Activated naive CD8-positive, alpha-beta T cell treated with anti-CD3 and anti-CD28 coated beads, Interleukin-2, amount 50 U/mL, for 24 hours (primary cell): ENCODE measurements at regions not wholly inside any gene's neighbourhood (a gene's known extent, or its start where the extent isn't known, plus 50 kb on each side); places are given as distances from the start of the nearest gene placed in this dataset.

Experiments
- ATAC-seq: fragments of 150-1000 bp; cut with Tn5 transposase; one replicate; pipeline ENCODE4 v1.10.0; 2021
- DNase-seq: peaks from one replicate; pipeline ENCODE4 v3.0.0; 2021
- H3K27ac Mint-ChIP-seq: one replicate; pipeline ENCODE4 v1.8.0; 2021; ENCODE audit warnings: mild to moderate bottlenecking, mixed read lengths
- H3K27me3 Mint-ChIP-seq: one replicate; pipeline ENCODE4 v1.8.0; 2021; ENCODE audit warnings: mixed read lengths
- H3K36me3 Mint-ChIP-seq: one replicate; pipeline ENCODE4 v1.8.0; 2021; ENCODE audit warnings: low read depth, mixed read lengths
- H3K4me1 Mint-ChIP-seq: one replicate; pipeline ENCODE4 v1.8.0; 2021; ENCODE audit warnings: mixed read lengths
- H3K4me3 Mint-ChIP-seq: one replicate; pipeline ENCODE4 v1.8.0; 2021; ENCODE audit warnings: mild to moderate bottlenecking, moderate library complexity, mixed read lengths
- H3K9me3 Mint-ChIP-seq: one replicate; pipeline ENCODE4 v1.8.0; 2021; ENCODE audit warnings: mixed read lengths

DNA sequence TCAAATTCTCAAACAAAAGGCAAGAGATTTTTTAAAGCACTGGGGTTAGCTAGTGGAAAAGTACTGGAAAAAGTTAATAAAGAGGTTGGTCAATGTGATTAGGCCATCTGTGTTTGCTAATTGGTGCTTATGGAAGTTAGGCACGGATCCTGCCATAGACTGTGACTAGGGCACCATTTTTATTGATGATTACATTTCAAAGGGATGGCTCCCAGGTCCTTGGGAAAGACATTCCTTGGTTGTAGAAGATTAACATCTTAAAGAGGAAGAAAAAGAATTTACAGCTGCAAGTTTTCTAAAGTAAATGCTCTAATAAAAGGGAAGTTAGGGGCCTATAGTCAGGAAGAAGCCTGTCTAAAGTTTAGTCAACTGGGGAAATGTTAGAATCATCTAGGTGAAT lies 1183.3 kb downstream of the DTWD2 start:
- Mint-ChIP-seq H3K27me3 (no peaks in the 10 kb centered on the region), H3K4me1 (no peaks in the 10 kb centered on the region), H3K9me3 (peaks cover 12% of the 10 kb centered on the region), H3K27ac (no peak overlapping the region), H3K4me3 (no peak overlapping the region), H3K36me3 (no peaks in the 10 kb centered on the region)
- ATAC-seq (no peak), DNase-seq (no peak)

- H3K9me3 Mint-ChIP-seq: peaks cover 12% of the 10 kb centered on the region
- H3K4me3 Mint-ChIP-seq: no peak overlapping the region
- H3K4me1 Mint-ChIP-seq: no peaks in the 10 kb centered on the region
- ATAC-seq: no peak
- no peak overlapping the region for H3K27ac Mint-ChIP-seq
- no peaks in the 10 kb centered on the region for H3K36me3 Mint-ChIP-seq
- DNase-seq: no peak
- H3K27me3 Mint-ChIP-seq: no peaks in the 10 kb centered on the region
Observed at GRCh38 chr5:117803533-117803932, 1184.8 kb downstream of the DTWD2 start.

- H3K9me3 Mint-ChIP-seq: peaks cover 8% of the 10 kb centered on the region
- no peak overlapping the region for H3K4me3 Mint-ChIP-seq
- H3K36me3 Mint-ChIP-seq: no peaks in the 10 kb centered on the region
- no peak for DNase-seq
- H3K4me1 Mint-ChIP-seq: no peaks in the 10 kb centered on the region
- ATAC-seq: no peak
- no peak overlapping the region for H3K27ac Mint-ChIP-seq
- no peaks in the 10 kb centered on the region for H3K27me3 Mint-ChIP-seq
Observed at GRCh38 chr5:117801583-117801982, 1186.8 kb downstream of the DTWD2 start.

DNA sequence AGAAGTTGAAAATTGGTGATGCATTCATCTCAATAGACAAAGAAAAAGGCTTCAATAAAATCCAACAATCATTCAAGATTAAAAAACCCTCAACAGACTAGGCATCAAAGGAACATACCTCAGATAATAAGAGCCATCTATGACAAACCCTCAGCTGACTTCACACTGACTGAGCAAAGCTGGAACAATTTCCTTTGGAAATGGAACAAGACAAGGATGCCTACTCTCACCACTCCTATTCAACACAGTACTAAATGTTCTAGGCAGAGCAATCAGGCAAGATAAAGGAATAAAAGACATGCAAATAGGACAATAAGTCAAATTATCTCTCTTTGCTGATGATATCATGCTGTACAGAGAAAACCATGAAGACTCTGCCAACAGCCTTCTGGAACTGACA lies 1188.1 kb downstream of the DTWD2 start:
- Mint-ChIP-seq H3K27ac (no peak overlapping the region), H3K36me3 (no peaks in the 10 kb centered on the region), H3K4me1 (no peaks in the 10 kb centered on the region), H3K27me3 (no peaks in the 10 kb centered on the region), H3K9me3 (peaks cover 8% of the 10 kb centered on the region), H3K4me3 (no peak overlapping the region)
- no peak for DNase-seq
- no peak for ATAC-seq

DNA sequence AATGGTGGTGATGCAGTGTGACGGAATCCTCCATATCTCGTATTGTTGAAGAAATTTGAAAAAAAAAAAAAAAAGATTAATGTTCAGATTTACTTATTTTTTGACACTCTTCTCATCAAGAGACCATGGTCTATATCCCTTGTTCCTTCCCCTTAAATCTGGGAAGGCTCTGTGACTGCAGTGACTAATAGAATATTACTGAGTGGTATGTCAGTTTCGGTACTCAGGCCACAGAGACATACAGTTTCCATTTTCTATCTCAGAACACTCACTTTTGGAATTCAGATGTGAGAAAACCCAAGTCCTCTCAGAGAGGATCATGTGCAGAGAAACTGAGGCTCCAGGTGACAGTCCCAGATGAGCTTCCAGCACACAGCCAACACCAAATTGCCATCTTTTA lies 1193.5 kb downstream of the DTWD2 start:
- no peaks in the 10 kb centered on the region for H3K9me3 Mint-ChIP-seq
- ATAC-seq (no peak), DNase-seq (no peak)
- no peak overlapping the region for H3K27ac Mint-ChIP-seq
- H3K27me3 Mint-ChIP-seq: no peaks in the 10 kb centered on the region
- H3K36me3 Mint-ChIP-seq: no peaks in the 10 kb centered on the region
- H3K4me3 Mint-ChIP-seq: no peak overlapping the region
- no peaks in the 10 kb centered on the region for H3K4me1 Mint-ChIP-seq

DNA sequence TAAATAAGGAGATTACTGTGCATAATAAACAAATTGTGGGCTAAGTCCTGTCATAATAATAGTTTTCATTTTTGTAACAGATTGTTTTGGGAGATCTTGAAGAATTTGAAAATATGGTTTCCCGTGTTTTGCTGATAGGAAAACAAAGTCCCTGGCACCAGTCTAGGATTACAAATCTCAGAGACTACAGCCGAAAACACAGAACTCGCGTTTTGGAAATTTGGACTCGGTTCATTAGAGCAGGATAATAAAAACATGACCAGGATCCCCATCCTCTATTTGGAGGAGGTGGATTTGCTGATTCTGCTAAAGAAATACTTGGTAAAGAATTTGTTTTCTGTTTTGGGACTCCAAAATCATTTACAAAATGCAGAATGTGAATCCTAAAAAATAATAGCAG lies 1194.4 kb downstream of the DTWD2 start:
- no peaks in the 10 kb centered on the region for H3K27me3 Mint-ChIP-seq
- H3K36me3 Mint-ChIP-seq: no peaks in the 10 kb centered on the region
- H3K4me3 Mint-ChIP-seq: no peak overlapping the region
- no peak for ATAC-seq
- H3K9me3 Mint-ChIP-seq: no peaks in the 10 kb centered on the region
- H3K27ac Mint-ChIP-seq: no peak overlapping the region
- DNase-seq: no peak
- H3K4me1 Mint-ChIP-seq: no peaks in the 10 kb centered on the region

- no peak for DNase-seq
- Mint-ChIP-seq H3K9me3 (no peaks in the 10 kb centered on the region), H3K36me3 (no peaks in the 10 kb centered on the region), H3K4me1 (no peaks in the 10 kb centered on the region), H3K27me3 (no peaks in the 10 kb centered on the region), H3K4me3 (no peak overlapping the region), H3K27ac (no peak overlapping the region)
- no peak for ATAC-seq
Observed at GRCh38 chr5:117792476-117792875, 1195.9 kb downstream of the DTWD2 start.

- Mint-ChIP-seq H3K36me3 (no peaks in the 10 kb centered on the region), H3K9me3 (no peaks in the 10 kb centered on the region), H3K27ac (no peak overlapping the region), H3K4me1 (no peaks in the 10 kb centered on the region), H3K4me3 (no peak overlapping the region), H3K27me3 (no peaks in the 10 kb centered on the region)
- no peak for ATAC-seq
- DNase-seq: no peak
Observed at GRCh38 chr5:117788596-117788995, 1199.8 kb downstream of the DTWD2 start.

GRCh38 chr5:117779171-117779570 lies 1204.5 kb upstream of the SEMA6A start:
- no peak overlapping the region for H3K27ac Mint-ChIP-seq
- no peaks in the 10 kb centered on the region for H3K36me3 Mint-ChIP-seq
- H3K27me3 Mint-ChIP-seq: no peaks in the 10 kb centered on the region
- no peak overlapping the region for H3K4me3 Mint-ChIP-seq
- no peak for DNase-seq
- no peak for ATAC-seq
- no peaks in the 10 kb centered on the region for H3K4me1 Mint-ChIP-seq
- peaks cover 3% of the 10 kb centered on the region for H3K9me3 Mint-ChIP-seq

DNA sequence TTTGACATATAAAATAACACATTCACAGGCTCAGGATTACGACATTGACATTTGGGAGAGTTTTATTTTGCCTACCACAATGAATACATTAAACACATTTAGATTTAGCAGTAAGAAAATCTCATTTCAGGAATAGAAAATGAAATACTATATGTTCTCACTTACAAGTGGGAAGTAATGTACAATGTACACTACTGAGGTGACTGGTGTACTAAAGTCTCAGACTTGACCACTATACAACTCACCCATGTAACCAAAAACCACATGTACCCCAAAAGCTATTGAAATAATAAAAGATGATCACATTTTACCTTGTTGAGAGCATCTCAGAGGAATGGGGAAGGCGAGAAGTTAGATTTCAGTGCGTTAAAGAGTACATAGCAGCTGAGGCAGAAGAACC lies 1202.4 kb upstream of the SEMA6A start:
- H3K9me3 Mint-ChIP-seq: peaks cover 9% of the 10 kb centered on the region
- H3K4me1 Mint-ChIP-seq: no peaks in the 10 kb centered on the region
- H3K27ac Mint-ChIP-seq: no peak overlapping the region
- DNase-seq (no peak), ATAC-seq (no peak)
- no peaks in the 10 kb centered on the region for H3K27me3 Mint-ChIP-seq
- no peaks in the 10 kb centered on the region for H3K36me3 Mint-ChIP-seq
- H3K4me3 Mint-ChIP-seq: no peak overlapping the region

DNA sequence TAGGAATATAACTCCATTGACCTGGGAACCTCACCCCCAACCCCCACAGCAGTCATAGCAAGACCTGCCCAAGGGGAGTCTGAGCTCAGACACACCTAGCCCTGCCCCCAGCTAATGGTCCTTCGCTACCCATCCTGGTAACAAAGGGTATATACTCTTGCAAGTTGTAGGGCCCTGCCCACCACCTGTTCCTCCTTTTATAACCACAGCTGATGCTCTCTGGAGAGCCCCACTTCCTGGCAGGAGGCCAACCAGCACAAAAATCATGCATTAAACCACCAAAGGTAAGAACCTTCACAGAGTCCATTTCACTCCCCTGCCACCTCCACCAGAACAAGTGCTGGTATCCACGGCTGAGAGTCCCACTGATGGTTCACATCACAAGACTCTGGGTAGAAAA lies 1195.3 kb upstream of the SEMA6A start:
- Mint-ChIP-seq H3K27me3 (no peaks in the 10 kb centered on the region), H3K4me1 (no peaks in the 10 kb centered on the region), H3K27ac (no peak overlapping the region), H3K4me3 (no peak overlapping the region), H3K36me3 (no peaks in the 10 kb centered on the region), H3K9me3 (peaks cover 19% of the 10 kb centered on the region)
- DNase-seq (no peak), ATAC-seq (no peak)

DNA sequence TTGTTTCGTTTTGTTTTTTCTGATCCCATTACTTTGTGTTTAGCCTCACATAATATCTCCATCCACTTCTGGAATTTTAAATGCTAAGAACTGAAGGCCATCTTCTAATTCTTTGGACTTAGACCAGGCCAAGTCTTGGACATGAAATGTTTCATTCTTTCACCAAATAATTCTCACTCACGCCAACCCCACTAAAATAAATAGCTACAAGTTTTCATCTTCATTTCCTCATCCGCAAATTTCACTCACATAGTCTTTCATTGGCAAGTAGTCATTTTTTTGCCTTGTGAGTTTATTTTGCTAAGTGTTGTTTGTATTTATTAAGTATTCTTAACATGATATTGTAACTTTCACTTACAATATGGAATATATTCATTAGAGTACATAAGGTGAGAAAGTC lies 1188.6 kb upstream of the SEMA6A start:
- Mint-ChIP-seq H3K9me3 (peaks cover 12% of the 10 kb centered on the region), H3K4me3 (no peak overlapping the region), H3K27ac (no peak overlapping the region), H3K4me1 (no peaks in the 10 kb centered on the region), H3K36me3 (no peaks in the 10 kb centered on the region), H3K27me3 (no peaks in the 10 kb centered on the region)
- ATAC-seq (no peak), DNase-seq (no peak)

DNA sequence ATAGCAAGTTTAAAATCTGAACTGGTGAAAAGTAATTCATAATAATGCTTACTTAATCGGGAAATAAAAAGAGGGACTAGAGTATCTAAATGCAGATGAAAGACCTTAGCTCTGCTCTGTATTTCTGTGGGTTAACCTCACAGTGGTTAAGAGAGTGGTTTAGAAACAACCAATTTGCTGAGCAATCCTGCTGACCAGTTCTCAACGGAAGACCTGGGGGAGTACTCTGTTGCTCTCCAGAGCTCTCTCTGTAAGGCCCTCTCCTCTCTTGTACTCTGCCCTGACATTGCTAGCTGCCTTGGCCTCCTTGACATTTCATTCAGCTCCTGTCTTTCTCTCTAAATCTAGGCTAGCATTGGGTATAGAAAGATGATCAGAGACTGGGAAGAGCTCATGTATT lies 1186.6 kb upstream of the SEMA6A start:
- no peak for ATAC-seq
- Mint-ChIP-seq H3K9me3 (peaks cover 7% of the 10 kb centered on the region), H3K27ac (no peak overlapping the region), H3K36me3 (no peaks in the 10 kb centered on the region), H3K27me3 (no peaks in the 10 kb centered on the region), H3K4me1 (no peaks in the 10 kb centered on the region), H3K4me3 (no peak overlapping the region)
- DNase-seq: no peak

DNA sequence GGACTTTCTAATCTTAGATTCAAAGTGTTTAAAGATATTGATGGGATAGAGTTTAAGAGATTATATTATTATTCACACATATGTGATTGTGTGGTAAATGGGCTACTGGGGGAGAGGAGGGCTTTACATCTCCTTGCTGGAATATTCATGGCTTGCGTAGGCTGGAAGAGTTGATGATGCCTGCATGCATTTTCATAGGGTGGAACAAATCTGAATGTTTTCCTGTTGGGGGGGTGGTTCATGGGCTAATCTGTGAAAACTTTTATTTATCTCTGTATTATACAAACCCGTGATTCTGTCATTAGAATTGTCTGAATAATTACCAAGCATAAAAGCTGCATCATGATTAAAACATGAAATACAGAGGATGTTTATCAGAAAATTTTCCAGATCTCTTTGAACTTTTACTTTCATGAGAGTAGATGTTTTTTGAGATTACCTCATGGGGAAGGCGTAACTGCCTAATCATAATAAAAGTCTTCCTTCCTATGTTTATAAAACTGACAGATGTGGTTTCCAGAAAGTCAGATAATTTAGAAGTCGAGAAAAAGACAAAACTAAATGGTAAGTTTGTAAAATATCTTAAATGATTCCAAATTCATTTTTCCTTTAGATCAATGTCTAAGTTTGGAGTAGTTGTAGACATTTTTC lies 1185.4 kb upstream of the SEMA6A start:
- no peak for ATAC-seq
- peaks cover 11% of the 10 kb centered on the region for H3K9me3 Mint-ChIP-seq

GRCh38 chr5:117752403-117752802 lies 1177.8 kb upstream of the SEMA6A start:
- ATAC-seq (no peak), DNase-seq (no peak)
- H3K36me3 Mint-ChIP-seq: no peaks in the 10 kb centered on the region
- no peaks in the 10 kb centered on the region for H3K27me3 Mint-ChIP-seq
- H3K4me3 Mint-ChIP-seq: no peak overlapping the region
- H3K4me1 Mint-ChIP-seq: no peaks in the 10 kb centered on the region
- H3K9me3 Mint-ChIP-seq: peaks cover 4% of the 10 kb centered on the region
- H3K27ac Mint-ChIP-seq: no peak overlapping the region

More for the DNA sequence above, 1185.4 kb upstream of the SEMA6A start:
- Mint-ChIP-seq H3K36me3 (no peaks in the 10 kb centered on the region), H3K27ac (no peak overlapping the region), H3K4me3 (no peak overlapping the region), H3K27me3 (no peaks in the 10 kb centered on the region), H3K4me1 (no peaks in the 10 kb centered on the region)
- DNase-seq: no peak

DNA sequence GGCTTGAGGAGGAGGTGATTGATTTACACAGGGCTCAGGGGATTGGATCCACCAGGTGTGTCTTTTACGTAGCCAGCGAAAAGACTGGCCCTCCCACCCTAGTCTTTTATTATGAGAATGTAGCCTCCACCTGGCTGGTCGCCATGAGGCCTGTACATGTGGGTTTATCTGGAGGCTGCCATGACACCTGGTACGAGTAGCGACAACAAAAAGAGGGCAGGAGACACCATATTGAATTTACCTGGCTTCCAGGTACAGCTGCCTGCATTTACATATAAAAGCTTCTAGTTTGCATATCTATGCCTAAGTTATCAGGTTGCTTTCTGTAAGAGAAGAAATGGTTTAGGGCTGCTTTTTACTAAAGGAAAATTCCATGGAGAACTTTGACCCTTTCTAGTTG lies 1173.7 kb upstream of the SEMA6A start:
- Mint-ChIP-seq H3K4me1 (no peaks in the 10 kb centered on the region), H3K9me3 (no peaks in the 10 kb centered on the region), H3K4me3 (no peak overlapping the region), H3K36me3 (no peaks in the 10 kb centered on the region), H3K27me3 (no peaks in the 10 kb centered on the region), H3K27ac (no peak overlapping the region)
- DNase-seq (no peak), ATAC-seq (no peak)
